GM21526 (cell line): ENCODE measurements at regions not wholly inside any gene's neighbourhood (a gene's known extent, or its start where the extent isn't known, plus 50 kb on each side); places are given as distances from the start of the nearest gene placed in this dataset.

Experiments
- ATAC-seq: cut with Tn5 transposase; IDR thresholded peaks from one replicate; pipeline ENCODE4 v1.9.1; 2021; ENCODE audit warnings: moderate library complexity; ENCODE audit not compliant: unreplicated experiment, low FRiP score

DNA sequence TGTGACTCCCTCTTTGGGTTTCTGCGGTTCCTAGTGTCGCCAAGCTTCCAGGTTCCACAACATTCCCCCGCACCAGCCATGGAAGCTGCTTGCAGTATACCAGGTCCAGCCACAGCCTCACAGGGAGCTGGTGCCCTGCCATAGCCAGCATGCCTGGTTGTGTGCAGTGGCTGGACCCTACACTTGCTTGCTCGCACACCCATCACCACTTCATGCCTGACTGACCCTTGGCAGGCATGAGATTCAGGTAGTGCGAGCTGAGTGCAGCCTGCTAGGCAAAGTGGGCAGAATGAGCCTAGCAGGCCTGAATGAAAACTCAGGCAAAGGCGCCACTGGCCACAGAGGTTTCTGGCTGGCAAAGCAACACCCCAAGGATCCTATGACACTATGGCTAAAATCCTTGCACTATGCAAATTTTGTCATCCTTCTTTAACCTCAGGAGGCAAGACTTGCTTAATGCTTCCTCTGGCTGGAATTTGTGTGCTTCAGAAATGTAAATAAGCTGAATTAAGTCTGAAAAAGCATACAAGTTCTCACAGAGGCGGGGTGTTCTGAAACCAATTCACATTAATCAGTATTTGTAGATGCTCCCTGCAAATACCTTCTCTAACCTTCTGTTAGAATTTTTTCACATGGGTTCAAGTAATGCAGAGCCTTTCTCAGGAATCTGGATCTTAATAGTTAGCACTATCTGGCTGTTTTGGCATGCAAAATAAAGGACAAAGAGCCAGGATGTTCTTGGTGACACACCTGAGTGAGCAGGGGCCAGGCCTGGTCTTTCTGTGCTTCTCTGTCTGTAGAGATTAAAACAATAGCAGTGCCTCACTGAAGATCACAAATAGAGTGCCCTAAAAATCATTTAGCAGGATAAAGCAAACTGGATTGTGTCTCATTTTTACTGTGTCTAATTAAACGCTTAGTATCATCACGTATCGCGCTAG is 256.9 kb downstream of the GPATCH2 start:
- ATAC-seq = no peak

DNA sequence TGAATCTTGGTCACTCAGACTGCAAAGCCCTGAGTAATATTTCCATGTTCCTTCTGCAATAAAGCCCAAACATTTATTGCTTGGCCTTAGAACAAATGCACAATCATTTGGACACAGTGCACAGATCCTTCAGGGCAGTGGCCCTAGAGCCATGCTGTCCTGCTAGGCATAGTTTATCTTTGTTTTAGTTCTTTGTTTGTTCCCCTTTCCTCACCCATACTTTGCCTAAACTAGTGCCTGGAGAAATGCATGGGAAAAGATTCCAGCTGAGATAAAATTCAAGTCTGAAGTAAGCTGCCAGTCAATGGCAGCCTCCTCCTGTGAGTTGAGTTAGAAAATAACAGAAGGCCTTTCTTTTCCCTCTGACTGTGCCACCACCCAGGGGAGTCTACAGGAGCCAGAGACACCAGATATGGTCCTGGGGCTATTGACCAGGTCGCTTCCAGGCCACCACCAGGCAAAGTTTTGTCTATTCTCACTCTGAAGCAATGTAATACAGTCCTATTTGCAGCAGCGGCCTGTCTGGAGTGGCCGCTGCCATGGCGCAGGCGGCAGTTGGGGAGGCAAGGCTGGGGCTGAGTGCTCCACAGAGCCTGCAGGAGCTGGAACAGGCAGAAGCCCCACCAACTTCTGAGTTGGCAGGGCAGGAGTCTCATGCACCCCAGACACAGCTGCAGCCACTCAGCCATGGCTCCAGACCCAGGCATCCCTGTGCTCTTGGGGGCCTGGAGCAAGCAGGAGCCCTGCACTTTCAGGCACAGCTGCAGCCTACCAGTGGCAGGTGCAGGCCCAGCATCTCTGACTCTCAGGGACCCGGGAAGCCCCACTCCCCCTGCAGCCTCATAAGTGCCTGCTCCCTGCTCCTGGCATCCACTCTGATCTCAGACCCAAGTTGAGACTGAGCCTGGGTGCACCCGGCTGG is 258.6 kb downstream of the GPATCH2 start:
- no peak for ATAC-seq

DNA sequence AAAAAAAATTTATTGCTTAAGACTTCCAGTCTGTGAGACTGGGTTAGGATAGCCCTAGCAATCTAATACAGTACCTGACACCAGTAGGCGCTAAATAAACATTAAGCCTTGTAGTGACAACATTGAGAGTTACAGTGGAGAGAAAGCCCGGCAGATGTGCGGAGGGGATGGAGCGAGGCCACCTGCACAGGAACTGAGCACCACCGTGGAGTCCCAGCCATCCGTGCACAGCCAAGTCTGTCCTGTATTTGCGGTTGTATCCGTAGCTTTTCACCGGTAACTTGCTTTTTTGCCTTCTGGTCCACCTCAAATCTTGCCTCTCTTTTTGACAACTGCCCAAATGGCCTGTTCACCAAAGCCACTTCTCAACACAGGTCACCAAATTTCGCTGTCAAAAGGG is 260.1 kb downstream of the GPATCH2 start:
- ATAC-seq = no peak

DNA sequence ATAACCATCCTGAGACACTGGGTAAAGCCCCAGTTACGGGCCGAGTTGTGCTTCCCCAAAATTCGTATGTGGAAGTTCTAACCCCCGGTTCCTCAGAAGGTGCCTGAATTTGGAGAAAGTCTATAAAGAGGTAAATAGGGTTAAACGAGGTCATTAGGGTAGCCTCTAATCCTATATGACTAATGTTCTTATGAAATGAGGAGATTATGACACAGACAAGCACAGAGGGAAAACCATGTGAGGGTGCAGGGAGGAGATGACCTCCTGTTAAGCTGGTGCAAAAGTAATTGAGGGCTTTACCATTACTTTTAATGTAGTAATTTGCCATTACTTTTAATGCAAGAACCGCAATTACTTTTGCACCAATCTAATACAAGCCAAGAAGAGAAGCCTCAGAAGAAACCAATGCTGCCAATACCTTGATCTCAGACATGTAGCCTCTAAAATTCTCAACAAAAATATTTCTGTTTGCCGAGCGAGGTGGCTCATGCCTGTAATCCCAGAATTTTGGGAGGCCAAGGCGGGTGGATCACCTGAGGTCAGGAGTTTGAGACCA is 260.8 kb downstream of the GPATCH2 start:
- ATAC-seq = peak; percentile 19

DNA sequence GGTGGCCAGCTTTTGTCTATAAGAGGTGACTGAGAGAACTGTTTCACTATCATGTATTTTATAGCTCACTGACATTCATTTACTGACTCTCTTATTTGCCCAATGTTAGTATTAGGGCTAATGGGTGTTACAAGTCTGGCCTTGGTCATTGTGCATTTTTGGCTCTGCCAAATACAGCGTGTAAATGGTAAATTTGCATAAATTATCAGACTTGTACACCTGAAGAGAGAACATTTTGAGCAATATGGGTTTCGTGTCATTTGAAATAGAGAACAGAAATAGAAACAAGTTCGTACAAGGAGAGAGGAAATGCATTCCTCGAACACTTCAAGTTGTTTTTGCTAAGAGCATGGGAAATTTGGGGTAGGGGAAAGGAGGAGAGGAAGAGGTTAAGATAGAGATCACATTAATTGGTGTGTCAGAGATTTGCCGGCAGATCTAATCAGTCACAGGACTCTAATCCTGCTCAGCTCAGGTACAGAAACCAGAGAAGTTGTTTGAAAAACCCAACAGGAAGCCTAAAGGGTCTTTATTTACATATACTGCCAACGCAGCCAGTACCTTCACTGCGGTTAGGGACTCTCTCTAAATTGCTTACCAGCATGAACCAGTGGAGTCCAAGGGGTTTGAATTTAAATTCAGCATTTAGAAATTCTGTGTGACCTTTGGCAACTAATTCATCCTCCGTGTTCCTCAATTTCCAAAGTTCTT is 261.5 kb downstream of the GPATCH2 start:
- peak; percentile 97 for ATAC-seq

DNA sequence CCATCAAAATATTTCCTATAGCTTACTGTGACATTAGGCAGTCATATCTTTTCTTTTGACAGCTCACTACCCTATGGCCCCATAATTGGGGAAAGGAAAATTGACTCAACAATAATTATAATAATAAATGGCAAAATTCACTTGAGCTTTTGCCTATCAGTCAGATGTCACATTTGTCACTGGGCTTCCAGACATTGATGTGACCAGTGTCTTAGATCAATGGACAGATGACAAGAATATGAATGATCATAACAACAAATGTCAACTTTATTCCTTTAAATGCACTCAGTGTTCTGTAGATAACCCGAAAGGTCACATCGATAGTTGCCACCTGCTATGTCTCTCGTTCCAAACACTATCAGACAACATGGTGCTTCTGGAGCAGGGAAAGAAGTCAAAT is 266.7 kb downstream of the GPATCH2 start:
- no peak for ATAC-seq

DNA sequence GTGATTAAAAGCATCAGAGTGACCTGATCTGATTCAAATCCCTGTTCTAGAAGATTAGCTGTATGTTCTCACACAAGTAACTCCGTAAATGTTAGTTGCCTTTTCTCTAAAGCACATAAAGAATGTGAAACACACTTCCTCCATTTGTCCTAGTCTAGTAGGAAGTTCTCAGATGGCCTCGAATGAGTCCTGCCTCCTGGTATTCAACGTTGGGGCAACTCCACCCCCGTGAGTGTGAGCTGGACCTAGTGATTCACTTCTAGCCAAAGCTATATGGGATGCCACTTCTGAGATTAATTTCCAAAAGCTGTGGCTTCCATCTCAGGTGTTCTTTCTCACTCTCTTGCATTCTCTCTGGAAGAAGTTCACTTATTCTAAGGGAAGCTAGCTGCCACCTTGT is 267.6 kb downstream of the GPATCH2 start:
- no peak for ATAC-seq

DNA sequence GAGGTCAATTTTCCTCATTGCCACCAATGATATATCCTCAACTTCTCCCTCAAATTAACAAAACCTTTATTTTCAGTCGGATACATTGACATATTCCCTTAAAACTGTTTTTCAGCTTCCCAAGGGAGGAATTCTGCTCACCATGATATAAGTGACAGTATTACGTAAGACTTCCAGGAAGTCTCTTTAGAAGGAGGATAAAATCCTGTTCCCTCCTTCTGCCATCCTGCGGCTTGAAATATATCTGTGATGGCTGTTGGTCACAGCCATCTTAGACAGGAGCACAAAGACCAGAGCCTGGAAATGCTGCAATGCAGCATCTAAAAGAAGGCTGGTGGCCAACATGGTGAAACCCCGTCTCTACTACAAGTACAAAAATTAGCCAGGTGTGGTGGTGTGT is 270.4 kb downstream of the GPATCH2 start:
- ATAC-seq = no peak

DNA sequence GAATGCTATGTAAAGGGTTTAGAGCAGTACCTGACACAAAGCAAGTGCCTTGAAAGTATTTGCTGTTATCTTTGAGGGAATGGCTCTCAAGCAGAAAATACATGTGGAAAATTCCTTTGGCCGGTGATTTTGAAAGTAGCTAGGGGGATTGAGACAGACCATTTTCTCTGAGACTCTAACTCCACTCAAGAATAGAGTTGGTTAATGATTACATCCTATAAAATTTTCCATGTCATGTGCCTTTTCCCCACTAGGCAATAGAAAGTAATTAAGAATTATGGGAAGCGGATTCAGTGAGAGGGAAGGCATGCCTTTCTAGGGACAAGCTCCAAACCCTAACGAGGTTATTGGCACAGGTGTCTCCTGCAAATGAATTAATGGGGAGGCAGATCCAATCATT is 276.0 kb downstream of the GPATCH2 start:
- ATAC-seq = no peak

DNA sequence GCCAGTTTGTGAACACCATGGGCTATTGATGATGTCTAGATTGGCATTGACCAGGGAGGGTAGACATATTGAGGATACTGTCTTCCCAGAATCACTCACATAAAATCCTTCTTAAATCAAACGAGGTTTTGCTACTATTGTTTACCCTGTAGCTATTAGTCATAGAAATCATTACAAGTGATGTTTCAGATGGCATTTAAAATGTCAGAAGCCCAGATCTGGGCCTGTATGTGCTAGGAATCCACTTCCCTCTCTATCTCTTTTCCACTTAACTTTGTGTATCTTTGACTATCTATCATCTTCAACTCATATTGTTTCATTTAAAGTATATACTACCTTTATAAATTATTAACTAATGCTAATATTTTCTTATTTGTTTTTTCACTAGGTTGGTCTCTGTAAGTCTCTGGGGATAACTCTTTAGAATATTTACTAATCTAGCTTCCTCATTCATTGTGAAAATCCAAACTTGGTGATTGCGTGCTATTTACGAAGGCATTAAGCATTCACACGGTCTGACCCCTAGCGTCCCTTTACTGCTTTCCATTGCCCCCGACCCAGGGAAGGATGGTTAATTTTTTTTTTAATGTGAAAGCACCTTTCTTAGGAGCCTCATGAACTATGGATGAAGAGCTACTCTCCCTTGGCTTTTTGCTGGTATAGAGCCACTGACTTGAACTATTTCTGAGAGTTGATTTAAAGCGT is 281.8 kb downstream of the GPATCH2 start:
- ATAC-seq = no peak

DNA sequence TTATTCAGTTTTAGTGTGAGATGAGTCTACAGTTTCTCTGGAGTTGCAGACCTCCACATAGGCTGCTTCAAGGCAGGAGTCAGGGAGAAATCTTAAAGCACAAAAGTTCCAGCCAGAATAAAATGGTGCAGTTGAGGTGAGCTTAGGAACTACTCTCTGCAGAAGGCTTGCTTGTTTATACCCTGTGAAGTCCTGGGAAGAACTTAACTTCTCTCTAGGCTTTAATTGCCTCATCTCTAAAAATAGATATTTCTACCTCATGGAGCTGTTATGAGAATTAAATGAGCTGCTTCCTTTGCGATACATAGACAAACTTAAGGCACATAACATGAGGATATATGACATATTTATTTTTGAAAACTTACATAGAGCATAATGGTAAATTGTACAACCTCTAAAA is 286.2 kb downstream of the GPATCH2 start:
- ATAC-seq = no peak

DNA sequence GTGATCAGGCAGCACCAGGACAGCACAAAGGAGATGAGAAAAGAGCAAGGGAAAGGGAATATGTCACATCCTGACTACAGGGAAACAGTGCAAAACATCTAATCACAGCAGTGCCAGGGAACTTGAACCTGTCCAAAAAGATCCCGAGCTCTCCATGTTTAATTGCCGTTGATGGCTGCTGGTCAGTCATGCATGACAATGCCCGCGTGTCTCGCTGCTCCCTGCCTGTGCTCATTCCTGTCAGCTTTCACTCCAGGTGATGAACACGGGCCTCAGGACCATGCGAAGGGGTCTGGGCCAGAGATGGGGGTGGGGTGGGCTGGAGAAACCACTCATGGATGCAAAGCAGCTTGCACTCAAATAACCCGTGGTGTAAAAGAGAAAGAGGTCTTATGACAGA is 287.0 kb downstream of the GPATCH2 start:
- no peak for ATAC-seq

DNA sequence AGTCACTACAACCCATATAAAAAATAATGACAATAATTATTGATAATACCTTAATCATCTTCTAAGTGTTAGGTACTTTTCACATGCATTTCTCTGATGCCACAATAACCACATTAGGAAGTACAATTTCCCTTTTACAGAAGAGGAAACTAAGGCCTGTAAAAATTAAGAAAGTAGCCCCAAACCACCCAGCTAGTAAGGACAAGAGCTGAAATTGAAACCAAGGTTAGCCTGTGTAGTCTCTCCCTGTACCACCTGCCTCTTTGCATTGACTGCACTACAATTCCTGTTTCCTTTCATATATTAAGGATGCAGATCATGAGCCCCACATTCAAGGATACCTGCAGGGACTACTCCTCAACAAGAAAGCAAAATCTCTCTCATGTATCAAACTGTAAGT is 288.8 kb downstream of the GPATCH2 start:
- no peak for ATAC-seq

DNA sequence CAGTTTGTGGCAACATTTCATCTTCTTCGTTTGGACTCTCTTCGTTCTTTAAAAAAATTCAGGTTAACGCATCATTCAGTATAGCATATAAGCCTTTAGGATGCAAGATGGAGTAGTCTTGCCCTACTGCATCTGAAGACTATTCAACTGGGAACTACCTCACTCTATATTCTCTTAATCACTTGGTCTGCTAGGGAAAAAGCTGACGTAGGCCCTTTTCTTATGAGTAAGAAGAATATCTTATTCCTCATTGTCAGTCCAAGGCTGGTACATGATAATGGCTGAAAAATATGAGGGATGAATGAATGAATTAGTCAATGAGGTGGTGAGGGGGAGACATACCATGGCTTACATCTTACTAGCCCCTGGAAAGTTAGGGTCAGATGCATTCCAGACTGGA is 294.2 kb downstream of the GPATCH2 start:
- no peak for ATAC-seq

DNA sequence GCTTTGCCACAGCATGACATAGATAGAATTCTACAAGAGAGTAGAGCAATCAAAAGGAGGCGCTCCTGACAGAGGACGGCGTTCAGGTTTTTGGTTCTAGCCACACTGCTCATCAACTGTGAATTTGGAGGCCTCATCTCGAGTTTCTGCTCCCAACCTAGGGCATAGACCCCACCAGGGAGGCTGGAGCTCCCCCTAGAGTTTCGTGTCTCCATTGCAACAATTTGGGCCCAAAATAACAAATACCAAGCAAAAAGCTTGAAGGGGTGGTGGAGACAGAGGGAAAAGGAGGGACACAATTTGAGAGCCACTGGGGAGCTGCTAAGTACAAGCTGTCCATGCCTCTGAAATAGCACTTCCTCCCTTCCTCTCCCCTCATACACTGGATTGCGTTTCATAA is 297.0 kb downstream of the GPATCH2 start:
- ATAC-seq = peak; percentile 91

DNA sequence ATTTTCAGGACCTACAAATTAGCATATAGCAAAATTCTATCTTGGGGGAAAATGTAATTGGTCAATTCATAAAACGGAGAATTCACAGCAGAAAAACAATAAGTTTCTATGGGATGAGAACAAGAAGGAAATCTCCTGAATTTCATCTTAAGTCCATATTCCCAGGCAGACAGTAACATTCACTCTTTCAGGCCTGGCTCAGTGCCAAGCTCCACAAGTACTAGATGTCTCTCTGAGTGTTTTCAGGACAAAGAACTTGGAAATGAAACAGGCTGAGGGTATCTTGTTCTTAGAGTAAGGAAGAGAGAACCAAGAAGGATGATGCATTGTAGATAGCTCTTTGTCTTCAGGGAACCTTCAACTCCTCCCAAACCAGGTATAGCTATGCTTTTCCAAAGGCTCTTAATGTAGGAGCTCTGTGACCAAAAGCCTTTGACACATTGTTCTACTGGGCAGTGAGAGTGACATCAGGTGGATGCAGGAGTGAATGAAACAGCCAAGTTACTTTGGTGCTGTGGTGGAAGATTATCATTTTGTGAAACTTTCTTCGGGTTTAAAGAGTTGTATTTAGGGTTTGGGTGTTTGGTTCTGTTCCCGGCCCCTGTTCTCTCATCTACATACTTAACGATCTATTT is 298.3 kb downstream of the GPATCH2 start:
- no peak for ATAC-seq

DNA sequence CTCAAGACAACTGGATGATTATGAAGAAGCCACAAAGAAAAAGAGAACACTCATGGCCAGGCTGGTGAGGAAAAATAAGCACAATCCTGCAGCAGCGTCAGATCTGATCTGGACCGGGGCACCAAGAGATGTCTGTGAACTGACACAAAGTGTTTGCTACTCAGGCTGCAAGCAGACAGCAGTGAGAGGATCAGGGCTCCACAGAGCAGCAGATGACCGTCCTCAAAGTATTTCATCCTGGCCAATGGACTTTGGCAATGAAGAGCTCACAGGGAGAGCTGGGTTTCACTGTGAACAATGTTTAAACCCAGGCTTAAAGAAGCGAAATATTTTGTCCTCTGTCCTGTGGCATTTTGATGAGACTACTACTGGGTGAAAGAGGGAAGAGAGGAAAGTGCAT is 299.2 kb downstream of the GPATCH2 start:
- ATAC-seq = no peak

DNA sequence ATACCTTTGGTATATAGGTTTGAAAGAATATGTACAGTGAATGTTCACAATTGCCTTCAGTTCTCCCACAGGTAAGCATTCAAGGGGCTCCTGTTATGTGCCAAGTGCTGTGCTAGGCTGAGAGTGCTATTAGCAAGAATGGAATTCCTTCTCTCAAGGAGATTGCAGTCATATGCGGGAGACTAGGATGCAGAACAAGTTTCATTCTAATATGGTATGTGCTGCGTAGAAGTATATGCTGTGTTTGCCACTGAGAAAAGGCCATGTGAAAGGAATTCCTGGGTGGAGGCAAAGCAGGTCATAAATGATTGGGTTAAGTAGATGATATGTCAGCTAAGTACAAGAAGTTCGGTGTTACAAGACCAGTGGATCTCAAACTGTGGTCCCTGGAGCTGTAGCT is 303.0 kb downstream of the GPATCH2 start:
- ATAC-seq = no peak

DNA sequence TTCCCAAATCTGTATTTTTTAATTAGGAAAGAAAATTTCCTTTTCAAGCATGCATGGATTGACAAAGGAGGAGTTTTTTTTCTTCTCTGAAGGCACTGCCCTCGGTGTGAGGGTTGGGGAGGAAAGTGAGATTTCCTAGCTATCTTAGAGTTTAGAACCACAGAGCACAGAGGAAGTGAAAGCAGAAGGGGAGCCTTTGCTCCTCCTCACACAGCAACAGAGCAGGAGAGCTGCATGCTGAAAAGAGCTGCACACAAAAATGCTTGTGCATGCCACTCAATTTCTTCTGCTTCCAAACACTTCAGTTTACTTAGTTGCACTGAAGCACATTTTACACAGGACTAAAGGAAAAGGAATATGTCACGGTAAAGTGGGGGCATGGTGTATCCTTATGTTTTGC is 308.1 kb downstream of the GPATCH2 start:
- peak; percentile 100 for ATAC-seq
